KOPT-K1 (cell line): ENCODE measurements at regions not wholly inside any gene's neighbourhood (a gene's known extent, or its start where the extent isn't known, plus 50 kb on each side); places are given as distances from the start of the nearest gene placed in this dataset.

Experiments used
- H3K27ac ChIP-seq: fragments of 200-600 bp; sonication (generic); 2 replicates; pipeline ENCODE4 v1.5.1; 2016; ENCODE audit warnings: antibody characterized with exemption, mild to moderate bottlenecking, low read depth, low read length; ENCODE audit not compliant: poor library complexity, severe bottlenecking
- H3K36me3 ChIP-seq: fragments of 200-600 bp; sonication (generic); 2 replicates; pipeline ENCODE4 v1.5.1; 2017; ENCODE audit warnings: antibody characterized with exemption, mild to moderate bottlenecking, low read length, moderate library complexity; ENCODE audit not compliant: insufficient read depth
- H3K9me3 ChIP-seq: fragments of 200-600 bp; sonication (generic); 2 replicates; pipeline ENCODE4 v1.5.1; 2017; ENCODE audit warnings: antibody characterized with exemption, low read length, mild to moderate bottlenecking; ENCODE audit not compliant: insufficient read depth, poor library complexity, severe bottlenecking

- no peaks in the 10 kb centered on the region for H3K9me3 ChIP-seq
- H3K27ac ChIP-seq, result no peak overlapping the region
- no peaks in the 10 kb centered on the region for H3K36me3 ChIP-seq
Observed at GRCh38 chr20:53853111-53853713, 217.2 kb downstream of the BCAS1 start.

- H3K9me3 ChIP-seq, result no peaks in the 10 kb centered on the region
- no peak overlapping the region for H3K27ac ChIP-seq
- no peaks in the 10 kb centered on the region for H3K36me3 ChIP-seq
Observed at GRCh38 chr20:53852691-53853090, 217.7 kb downstream of the BCAS1 start.

DNA sequence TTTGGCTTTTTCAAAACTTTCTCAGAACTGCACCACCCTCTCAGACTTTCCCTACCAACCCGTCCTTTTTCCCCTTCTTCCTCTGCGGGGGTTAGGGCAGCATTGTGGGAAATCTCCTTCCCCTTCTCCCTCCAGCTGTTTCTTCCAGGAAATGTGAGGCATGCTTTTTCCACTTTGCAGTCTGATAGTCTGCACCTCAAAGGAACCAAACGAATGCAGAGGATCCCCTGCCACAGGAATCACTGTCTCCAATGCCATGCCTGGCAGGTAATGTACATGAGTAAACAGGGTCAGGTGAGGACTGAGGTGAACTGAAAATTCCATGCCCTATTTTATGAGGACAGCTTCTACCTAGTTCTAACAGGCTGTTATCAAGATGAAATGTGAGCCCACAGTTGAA is 218.4 kb downstream of the BCAS1 start:
- H3K27ac ChIP-seq, result no peak overlapping the region
- no peaks in the 10 kb centered on the region for H3K36me3 ChIP-seq
- H3K9me3 ChIP-seq, result no peaks in the 10 kb centered on the region

- no peak overlapping the region for H3K27ac ChIP-seq
- no peaks in the 10 kb centered on the region for H3K36me3 ChIP-seq
- no peaks in the 10 kb centered on the region for H3K9me3 ChIP-seq
Observed at GRCh38 chr20:53850319-53850718, 220.1 kb downstream of the BCAS1 start.

DNA sequence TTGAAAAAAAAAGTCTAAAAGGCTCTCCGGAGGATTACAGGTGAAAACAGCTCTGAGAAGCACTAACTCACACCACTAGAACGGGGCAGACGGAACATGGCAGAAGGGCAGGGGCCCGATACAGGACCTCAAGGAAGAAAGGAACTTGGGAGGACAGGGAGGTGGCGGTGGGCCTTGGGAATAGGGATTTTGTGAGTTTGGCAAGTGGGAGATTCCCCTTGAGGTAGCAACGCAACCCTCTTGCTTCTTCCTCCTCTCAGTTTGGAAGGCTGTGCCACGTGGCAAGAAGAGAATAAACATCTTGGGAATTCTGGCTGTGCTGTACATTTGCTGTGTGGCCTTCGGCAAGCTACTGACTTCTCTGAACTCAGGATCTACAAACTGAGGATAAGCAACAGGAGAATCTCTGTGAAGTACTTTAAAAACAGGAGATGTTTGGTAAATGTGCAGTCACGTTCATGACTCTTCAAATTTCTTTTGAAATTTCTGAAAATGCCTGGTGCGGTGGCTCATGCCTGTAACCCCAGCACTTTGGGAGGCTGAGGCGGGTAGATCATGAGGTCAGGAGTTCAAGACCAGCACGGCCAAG is 220.8 kb downstream of the BCAS1 start:
- Histone ChIP-seq H3K36me3 (no peaks in the 10 kb centered on the region), H3K27ac (no peak overlapping the region), H3K9me3 (no peaks in the 10 kb centered on the region)

DNA sequence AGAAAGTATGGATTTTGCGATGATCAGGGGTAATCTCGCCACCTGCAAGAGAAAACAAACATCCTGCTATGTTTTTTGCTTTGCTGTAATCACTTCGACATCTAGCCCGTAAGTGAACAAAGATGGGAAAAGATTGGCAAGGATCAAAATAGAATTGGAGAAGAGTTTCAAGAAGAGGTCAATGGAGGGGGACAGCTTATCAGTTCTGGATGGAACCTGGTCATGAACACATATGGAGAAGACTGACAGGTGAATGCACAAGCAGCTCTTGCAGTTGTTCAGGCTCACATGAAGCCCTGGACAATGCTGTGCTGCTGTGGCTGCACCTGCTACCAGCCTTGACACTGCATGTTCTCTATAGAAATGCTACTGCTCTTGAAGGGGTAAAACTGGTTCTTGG is 222.1 kb downstream of the BCAS1 start:
- no peaks in the 10 kb centered on the region for H3K36me3 ChIP-seq
- H3K9me3 ChIP-seq, result no peaks in the 10 kb centered on the region
- H3K27ac ChIP-seq, result peak overlapping the region; percentile 75

DNA sequence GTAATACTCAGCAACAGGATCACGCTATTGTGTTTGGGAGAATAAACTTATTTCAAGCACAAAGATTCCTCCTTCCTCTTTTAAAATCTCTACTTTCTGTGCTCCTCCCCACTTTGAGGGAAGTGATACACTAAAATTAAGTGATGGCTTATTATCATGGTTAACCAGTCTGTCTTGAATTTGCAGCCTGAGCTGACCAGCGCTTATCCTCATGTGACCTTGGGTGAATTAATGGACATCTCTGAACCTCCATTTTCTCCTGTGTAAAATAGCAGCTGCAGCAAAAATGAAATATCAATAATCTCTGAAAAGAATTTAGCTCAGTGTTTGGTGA is 222.6 kb downstream of the BCAS1 start:
- Histone ChIP-seq H3K36me3 (no peaks in the 10 kb centered on the region), H3K9me3 (no peaks in the 10 kb centered on the region), H3K27ac (peak overlapping the region; percentile 75)

- H3K9me3 ChIP-seq, result no peaks in the 10 kb centered on the region
- no peaks in the 10 kb centered on the region for H3K36me3 ChIP-seq
- peak overlapping the region; percentile 75 for H3K27ac ChIP-seq
Observed at GRCh38 chr20:53847139-53847836, 223.1 kb downstream of the BCAS1 start.

DNA sequence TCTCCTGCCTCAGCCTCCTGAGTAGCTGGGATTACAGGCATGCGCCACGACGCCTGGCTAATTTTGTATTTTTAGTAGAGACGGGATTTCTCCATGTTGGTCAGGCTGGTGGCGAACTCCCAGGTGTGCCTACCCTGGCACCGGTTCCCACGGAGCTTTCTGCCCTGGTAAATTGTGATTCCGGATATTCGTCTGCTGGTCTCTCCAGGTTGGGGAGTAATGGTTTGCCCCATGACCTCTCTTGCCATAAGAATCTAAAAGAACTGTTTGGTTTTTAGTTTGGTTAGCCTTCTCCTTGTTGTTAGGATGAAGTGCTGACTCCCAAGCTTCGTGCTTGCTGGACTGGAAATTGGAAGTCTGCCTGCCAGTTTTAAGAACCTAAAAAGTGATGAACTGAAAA is 223.8 kb downstream of the BCAS1 start:
- peak overlapping the region; percentile 75 for H3K27ac ChIP-seq

GRCh38 chr20:53845980-53846379 is 224.4 kb downstream of the BCAS1 start:
- H3K27ac ChIP-seq, result peak overlapping the region; percentile 75
- no peaks in the 10 kb centered on the region for H3K9me3 ChIP-seq
- H3K36me3 ChIP-seq, result no peaks in the 10 kb centered on the region

More for the DNA sequence above, 223.8 kb downstream of the BCAS1 start:
- no peaks in the 10 kb centered on the region for H3K36me3 ChIP-seq
- H3K9me3 ChIP-seq, result no peaks in the 10 kb centered on the region

DNA sequence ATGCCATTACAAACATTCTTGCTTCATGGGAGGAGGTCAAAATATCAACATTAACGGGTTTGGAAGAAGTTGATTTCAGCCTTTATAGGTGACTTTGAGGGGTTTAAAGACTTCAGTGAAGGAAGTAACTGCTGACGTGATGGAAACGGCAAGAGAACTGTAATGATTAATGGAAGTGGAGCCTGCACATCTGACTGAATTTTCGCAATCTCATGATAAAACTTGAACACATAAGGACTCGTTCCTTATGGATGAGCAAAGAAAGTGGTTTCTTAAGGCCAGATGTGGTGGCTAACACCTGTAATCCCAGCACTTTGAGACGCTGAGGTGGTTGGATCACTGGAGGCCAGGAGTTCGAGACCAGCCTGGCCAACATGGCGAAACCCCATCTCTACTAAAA is 226.1 kb downstream of the BCAS1 start:
- H3K9me3 ChIP-seq, result no peaks in the 10 kb centered on the region
- no peaks in the 10 kb centered on the region for H3K36me3 ChIP-seq
- peak overlapping the region; percentile 75 for H3K27ac ChIP-seq

DNA sequence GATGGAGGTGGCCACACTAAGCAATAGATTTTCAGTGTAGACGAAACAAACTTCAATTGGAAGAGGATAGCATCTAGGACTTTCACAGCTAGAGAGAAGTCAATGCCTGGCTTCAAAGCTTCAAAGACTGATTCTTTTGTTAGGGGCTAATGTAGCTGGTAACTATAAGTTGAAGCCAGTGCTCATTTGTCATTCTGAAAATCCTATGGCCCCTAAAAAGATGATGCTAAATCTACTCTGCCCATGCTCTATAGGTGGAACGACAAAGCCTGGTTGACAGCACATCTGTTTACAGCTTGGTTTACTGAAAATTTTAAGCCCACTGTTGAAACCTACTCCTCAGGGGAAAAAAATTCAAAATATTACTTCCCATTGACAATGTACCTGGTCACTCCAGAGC is 226.7 kb downstream of the BCAS1 start:
- H3K9me3 ChIP-seq, result no peaks in the 10 kb centered on the region
- peak overlapping the region; percentile 71 for H3K27ac ChIP-seq

DNA sequence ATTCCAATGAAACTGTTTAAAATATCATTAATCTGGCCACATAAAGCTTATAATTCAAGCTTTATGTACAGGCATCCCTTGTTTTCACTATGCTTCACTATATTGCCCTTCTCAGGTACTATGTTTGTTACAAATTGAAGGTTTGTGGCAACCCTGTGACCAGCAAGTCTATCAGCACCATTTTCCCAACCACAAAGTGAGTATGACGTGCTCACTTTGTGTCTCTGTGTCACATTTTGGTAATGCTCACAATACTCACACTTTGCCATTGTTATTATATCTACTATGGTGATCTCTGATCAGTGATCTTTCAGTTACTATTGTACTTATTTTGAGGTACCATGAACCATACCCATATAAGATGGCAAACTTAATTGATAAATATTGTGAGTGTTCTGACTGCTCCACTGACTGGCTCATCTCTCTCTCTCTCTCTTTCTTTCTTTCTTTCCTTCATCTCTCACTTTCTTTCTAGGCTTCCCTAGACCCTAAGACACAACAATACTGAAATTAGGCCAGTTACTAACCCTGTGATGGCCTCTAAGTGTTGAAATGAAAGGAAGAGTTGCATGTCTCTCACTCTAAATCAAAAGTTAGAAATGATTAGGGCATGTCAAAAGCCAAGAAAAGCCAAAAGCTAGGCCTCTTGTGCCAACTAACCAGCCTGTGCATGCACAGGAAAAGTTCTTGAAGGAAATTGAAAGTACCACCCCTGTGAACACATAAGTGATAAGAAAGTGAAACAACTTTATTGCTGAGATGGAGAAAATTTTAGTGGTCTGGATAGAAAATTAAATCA is 227.9 kb downstream of the BCAS1 start:
- Histone ChIP-seq H3K27ac (peak overlapping the region; percentile 71), H3K9me3 (no peaks in the 10 kb centered on the region), H3K36me3 (no peaks in the 10 kb centered on the region)

More for the DNA sequence above, 226.7 kb downstream of the BCAS1 start:
- H3K36me3 ChIP-seq, result no peaks in the 10 kb centered on the region

DNA sequence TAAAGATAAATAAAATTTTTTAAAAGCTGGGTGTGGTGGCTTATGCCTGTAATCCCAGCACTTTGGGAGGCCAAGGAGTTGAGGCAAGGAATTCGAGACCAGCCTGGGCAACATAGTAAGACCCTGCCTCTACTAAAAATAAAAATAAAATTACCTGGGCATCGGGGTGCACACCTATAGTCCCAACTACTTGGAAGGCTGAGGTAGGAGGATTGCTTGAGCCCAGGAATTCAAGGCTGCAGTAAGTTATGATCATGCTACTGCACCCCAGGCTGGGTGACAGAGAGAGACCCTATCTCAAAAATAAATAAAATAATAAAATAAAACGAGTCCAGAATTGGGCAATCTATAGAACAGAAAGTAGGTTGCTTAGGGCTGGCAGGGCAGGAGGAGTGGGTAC is 228.7 kb downstream of the BCAS1 start:
- Histone ChIP-seq H3K27ac (peak overlapping the region; percentile 71), H3K36me3 (no peaks in the 10 kb centered on the region), H3K9me3 (peaks cover 5% of the 10 kb centered on the region)

DNA sequence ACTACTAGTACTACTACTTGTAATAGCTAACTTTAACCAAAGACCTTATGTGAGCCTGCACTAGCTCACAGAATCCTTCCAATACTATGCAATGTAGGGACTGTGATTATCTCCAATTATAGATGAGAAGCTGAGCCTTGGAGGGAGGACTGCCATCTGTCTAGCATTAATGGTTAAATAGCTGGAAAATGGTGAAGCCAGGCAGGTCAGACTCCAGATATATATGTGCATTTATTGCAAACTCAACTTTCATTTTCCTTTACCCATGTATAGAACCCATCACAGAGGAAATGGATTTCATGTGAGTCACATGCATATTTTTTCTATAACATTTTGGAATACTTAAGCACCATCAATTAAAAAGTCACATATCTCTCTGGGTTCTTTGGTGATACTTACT is 229.9 kb downstream of the BCAS1 start:
- Histone ChIP-seq H3K27ac (peak overlapping the region; percentile 56), H3K9me3 (peaks cover 5% of the 10 kb centered on the region)

More for the DNA sequence above, 229.9 kb downstream of the BCAS1 start:
- H3K36me3 ChIP-seq, result no peaks in the 10 kb centered on the region
